Large intestine (tissue), 3 donors: ENCODE measurements at regions not wholly inside any gene's neighbourhood (a gene's known extent, or its start where the extent isn't known, plus 50 kb on each side); places are given as distances from the start of the nearest gene placed in this dataset.

Experiments used
- DNase-seq, 2 donors: peaks; one replicate each; pipeline versions ENCODE4 v3.0.0 to v3.0.0-alpha.2; 2013
- H3K27ac ChIP-seq: one replicate; pipeline ENCODE4 v1.5.1; 2013; ENCODE audit warnings: low read length
- H3K27me3 ChIP-seq: 2 replicates; pipeline ENCODE4 v1.6.1; 2013; ENCODE audit warnings: low read length; ENCODE audit not compliant: control insufficient read depth, insufficient read depth
- H3K36me3 ChIP-seq: 2 replicates; pipeline ENCODE4 v1.6.1; 2013; ENCODE audit warnings: low read length; ENCODE audit not compliant: control insufficient read depth, insufficient read depth
- H3K4me1 ChIP-seq: one replicate; pipeline ENCODE4 v1.6.1; 2013; ENCODE audit warnings: low read length; ENCODE audit not compliant: control insufficient read depth, insufficient read depth
- H3K4me3 ChIP-seq: one replicate; pipeline ENCODE4 v1.5.1; 2013; ENCODE audit warnings: low read length
- H3K9me3 ChIP-seq: one replicate; pipeline ENCODE4 v1.6.1; 2013; ENCODE audit warnings: mild to moderate bottlenecking, low read depth, low read length, moderate library complexity; ENCODE audit not compliant: control insufficient read depth
- WGBS: methylation state at CpG from one replicate; pipeline ENCODE4 v1.1.5; 2013; ENCODE audit warnings: low lambda C conversion rate; ENCODE audit not compliant: insufficient coverage; 5-methylcytosine and 5-hydroxymethylcytosine counted together

DNA sequence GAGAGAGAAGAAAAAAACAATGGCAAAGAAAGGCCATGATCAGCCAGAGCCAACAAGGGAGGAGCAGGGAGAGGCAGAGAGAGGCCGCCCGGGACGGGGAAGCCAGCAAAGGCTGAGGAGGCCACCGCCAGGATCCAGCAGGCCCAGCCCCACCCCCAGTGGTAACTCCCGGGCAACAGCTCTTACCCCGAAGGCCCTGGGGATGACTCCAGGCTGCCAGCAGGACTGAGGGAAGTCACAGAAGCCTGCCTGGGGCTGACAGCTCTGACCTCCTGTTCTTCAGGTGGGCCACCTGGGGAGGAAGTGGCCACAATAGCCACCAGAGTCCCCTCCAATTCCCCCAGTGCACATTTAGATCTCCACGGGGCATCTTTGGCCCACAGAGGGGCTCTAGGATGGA, 184.3 kb upstream of the LINGO1 start:
- no peak overlapping the region for H3K27ac ChIP-seq
- no peaks in the 10 kb centered on the region for H3K9me3 ChIP-seq
- peaks cover 5% of the 10 kb centered on the region for H3K4me1 ChIP-seq
- peaks cover 52% of the 10 kb centered on the region for H3K27me3 ChIP-seq
- WGBS, result no CpG with 5 or more reads among the region's 7 CpGs
- no peak overlapping the region for H3K4me3 ChIP-seq
- H3K36me3 ChIP-seq, result no peaks in the 10 kb centered on the region
- DNase-seq, result no peak

DNA sequence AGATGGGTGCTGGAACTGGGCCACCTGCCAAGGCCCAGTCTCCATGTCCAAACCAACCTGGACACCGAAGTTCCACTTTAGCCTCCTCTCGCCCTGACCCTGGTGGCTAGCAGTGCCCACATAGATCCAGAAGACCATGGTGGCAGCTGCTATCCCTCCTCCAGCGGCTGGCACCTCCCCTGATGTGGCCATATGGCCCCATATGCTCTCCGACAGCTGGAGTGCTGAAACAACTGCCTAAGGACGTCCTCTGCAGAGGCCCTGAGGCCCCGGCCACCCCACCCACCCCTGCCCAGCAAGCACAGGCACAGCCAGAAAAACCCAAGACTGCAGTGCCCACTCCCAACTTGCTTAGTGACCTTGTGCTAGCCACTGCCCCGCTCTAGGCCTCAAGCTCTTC, 182.3 kb upstream of the LINGO1 start:
- H3K4me1 ChIP-seq, result peaks cover 3% of the 10 kb centered on the region
- DNase-seq, result no peak
- peaks cover 33% of the 10 kb centered on the region for H3K27me3 ChIP-seq
- H3K9me3 ChIP-seq, result no peaks in the 10 kb centered on the region
- no CpG with 5 or more reads among the region's 7 CpGs for WGBS
- no peaks in the 10 kb centered on the region for H3K36me3 ChIP-seq
- no peak overlapping the region for H3K4me3 ChIP-seq
- H3K27ac ChIP-seq, result no peak overlapping the region

DNA sequence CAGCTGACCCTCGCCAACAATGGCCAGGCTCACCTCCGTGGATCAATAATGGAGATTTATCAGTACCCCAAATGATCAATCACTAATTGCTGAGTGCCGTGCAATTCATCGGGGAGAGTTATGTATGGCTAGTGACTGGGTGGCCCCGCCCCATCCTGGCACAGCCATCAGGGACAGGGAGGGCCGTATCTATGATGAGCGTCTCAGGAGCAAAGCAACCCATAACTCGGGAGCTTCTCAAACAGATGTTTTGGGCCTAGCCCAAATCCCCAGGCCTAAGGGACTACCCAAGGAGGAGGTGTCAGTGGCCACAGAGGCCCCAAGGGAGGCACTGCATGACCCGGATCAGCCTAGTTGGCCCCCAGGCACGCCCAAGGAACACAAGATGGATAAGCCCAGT, 180.0 kb upstream of the LINGO1 start:
- H3K27ac ChIP-seq, result no peak overlapping the region
- DNase-seq, result no peak
- H3K36me3 ChIP-seq, result no peaks in the 10 kb centered on the region
- no peak overlapping the region for H3K4me3 ChIP-seq
- 60% methylated on average over 1 of the region's 10 CpGs for whole genome bisulfite sequencing
- H3K9me3 ChIP-seq, result no peaks in the 10 kb centered on the region
- H3K27me3 ChIP-seq, result peaks cover 20% of the 10 kb centered on the region
- no peaks in the 10 kb centered on the region for H3K4me1 ChIP-seq

DNA sequence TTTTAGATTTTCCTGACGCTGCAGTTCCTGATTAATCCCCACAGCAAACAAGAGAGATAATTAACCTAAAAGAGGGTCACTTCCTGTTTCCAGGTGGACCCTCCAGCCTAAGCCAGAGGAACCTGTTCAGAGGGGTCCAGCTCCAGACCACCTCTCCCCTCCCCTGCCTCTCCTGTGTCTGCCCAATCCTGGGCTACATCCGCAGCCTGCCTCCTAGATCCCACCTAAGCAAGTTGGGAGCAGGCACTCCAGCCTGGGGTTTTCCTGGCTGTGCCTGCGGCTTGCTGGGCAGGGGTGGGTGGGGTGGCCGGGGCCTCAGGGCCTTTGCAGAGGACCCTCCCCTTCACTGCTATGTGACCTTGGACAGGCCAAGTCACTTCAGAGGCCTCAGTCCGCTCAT, 178.6 kb upstream of the LINGO1 start:
- WGBS, result 67% methylated on average over 1 of the region's 5 CpGs
- no peaks in the 10 kb centered on the region for H3K36me3 ChIP-seq
- no peak for DNase-seq
- no peaks in the 10 kb centered on the region for H3K4me1 ChIP-seq
- H3K27me3 ChIP-seq, result peaks cover 6% of the 10 kb centered on the region
- no peak overlapping the region for H3K27ac ChIP-seq
- no peak overlapping the region for H3K4me3 ChIP-seq
- H3K9me3 ChIP-seq, result no peaks in the 10 kb centered on the region

DNA sequence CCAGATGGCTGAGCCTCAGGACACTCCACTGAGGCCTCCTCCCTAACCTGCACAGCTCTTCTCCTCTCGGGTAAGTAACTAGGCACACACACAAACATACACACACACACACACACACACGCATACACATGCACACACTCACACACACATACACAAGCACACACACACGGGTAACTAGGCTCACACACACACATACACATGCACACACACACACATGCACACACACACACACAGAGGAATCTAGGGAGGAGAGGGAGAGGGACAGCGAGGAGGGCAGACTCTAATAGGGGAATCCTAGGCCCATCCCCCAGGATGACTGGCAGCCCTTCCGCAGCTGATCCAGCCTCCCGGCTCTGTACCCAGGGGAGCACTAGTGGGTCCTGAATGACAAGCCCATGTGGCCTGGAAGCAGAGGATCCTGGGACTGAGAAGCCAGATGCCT, 177.4 kb upstream of the LINGO1 start:
- DNase-seq, result no peak
- no CpG with 5 or more reads among the region's 6 CpGs for WGBS
- H3K4me3 ChIP-seq, result no peak overlapping the region
- H3K9me3 ChIP-seq, result no peaks in the 10 kb centered on the region
- no peaks in the 10 kb centered on the region for H3K27me3 ChIP-seq
- H3K27ac ChIP-seq, result no peak overlapping the region
- no peaks in the 10 kb centered on the region for H3K4me1 ChIP-seq
- no peaks in the 10 kb centered on the region for H3K36me3 ChIP-seq

DNA sequence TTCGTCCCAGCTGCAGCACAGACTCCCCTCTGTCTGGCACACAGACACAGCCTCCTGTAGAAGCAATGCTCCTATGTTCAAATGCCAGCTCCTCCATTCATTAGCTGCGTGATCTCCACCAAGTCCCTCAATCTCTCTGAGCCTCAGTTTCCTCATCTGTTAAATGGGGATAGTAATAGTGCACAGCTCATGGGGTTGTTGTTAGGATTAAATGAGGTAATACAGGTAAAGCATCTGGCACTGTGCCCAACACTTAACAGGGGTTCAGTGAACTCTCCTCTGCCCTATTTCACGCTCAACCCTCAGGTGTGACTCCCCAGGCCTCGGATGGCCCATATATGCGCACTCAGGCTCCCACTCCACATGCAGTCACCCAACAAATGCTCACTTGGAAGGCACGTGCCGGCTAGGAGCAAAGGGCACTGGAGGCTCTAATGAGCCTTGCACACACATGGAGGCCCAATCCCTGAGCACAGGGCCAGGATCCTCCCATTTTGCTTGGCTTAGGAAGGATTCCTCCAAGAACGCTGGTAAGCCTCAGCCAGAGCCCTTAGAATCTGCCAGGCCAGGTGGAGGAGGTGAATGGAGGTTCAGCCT, 176.0 kb upstream of the LINGO1 start:
- no CpG with 5 or more reads among the region's 8 CpGs for WGBS
- Histone ChIP-seq H3K4me1 (no peaks in the 10 kb centered on the region), H3K36me3 (no peaks in the 10 kb centered on the region), H3K27me3 (no peaks in the 10 kb centered on the region), H3K27ac (no peak overlapping the region), H3K9me3 (no peaks in the 10 kb centered on the region), H3K4me3 (no peak overlapping the region)
- peak; percentile 56 to 76 for DNase-seq

DNA sequence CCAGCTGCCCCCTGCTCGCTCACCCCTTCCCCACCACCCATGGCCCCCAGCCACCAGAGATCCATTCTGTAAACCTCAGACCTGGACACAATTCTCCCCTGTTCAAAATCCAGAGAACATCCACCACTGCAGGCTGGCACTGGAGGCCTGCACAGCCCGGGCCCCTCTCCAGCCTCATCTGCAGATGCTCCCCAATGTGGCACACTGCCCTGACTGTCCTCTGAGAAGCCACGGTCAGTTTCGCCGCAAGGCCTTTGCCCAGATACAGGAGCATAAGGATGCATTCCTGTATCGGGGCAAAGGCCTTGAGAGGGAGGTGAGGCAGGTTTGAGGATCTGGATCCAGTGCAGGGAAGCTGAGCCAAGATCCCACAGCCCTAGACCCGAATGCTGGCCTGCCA, 175.4 kb upstream of the LINGO1 start:
- DNase-seq, result no peak
- WGBS, result no CpG with 5 or more reads among the region's 7 CpGs
- Histone ChIP-seq H3K36me3 (no peaks in the 10 kb centered on the region), H3K4me1 (no peaks in the 10 kb centered on the region), H3K27me3 (no peaks in the 10 kb centered on the region), H3K9me3 (no peaks in the 10 kb centered on the region), H3K27ac (no peak overlapping the region), H3K4me3 (no peak overlapping the region)

DNA sequence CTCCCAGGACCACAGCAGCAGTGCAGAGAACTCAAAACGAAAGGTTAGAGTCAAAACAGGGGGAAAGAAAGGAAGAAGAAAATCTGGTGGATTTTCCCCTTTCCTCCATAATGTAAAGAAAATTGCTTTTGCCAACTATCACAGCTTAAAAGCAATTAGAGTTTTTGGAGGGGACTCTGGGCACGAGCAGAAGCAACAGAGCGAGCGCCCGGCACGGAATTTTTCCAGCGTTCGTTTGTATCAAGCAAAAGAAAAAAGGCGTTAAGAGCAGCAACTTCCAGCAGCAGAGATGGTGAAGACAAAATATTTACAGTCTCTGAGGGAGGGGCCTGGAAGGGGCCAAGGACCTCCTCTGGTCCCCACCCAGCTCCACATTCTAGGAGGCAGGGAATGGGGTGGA, 174.9 kb upstream of the LINGO1 start:
- H3K27me3 ChIP-seq, result no peaks in the 10 kb centered on the region
- H3K27ac ChIP-seq, result no peak overlapping the region
- DNase-seq, result no peak
- WGBS, result 100% methylated on average over 3 of the region's 9 CpGs
- no peaks in the 10 kb centered on the region for H3K9me3 ChIP-seq
- no peaks in the 10 kb centered on the region for H3K36me3 ChIP-seq
- H3K4me1 ChIP-seq, result no peaks in the 10 kb centered on the region
- H3K4me3 ChIP-seq, result no peak overlapping the region

DNA sequence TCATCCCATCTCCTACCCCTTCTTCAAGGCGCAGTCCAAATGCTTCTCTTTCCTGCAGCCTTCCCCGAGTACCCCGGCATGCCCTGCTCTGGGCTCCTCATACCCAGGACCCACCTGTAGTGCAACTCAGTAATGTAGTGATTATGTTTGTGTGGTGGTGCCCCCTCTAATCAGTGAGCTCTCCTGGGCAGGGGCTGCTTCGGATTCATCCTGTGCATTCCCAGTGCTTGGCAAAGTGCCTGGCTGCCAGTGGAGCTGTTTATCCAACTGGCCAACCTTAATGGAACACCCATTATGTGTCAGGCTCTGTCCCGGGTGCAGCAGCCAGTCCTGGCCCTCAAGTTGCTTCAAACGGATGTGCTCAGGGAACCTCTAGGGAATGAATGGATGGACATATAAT, 174.4 kb upstream of the LINGO1 start:
- Histone ChIP-seq H3K27ac (no peak overlapping the region), H3K27me3 (no peaks in the 10 kb centered on the region), H3K4me3 (no peak overlapping the region), H3K4me1 (no peaks in the 10 kb centered on the region), H3K36me3 (no peaks in the 10 kb centered on the region), H3K9me3 (no peaks in the 10 kb centered on the region)
- DNase-seq, result no peak
- WGBS, result no CpG with 5 or more reads among the region's 6 CpGs

DNA sequence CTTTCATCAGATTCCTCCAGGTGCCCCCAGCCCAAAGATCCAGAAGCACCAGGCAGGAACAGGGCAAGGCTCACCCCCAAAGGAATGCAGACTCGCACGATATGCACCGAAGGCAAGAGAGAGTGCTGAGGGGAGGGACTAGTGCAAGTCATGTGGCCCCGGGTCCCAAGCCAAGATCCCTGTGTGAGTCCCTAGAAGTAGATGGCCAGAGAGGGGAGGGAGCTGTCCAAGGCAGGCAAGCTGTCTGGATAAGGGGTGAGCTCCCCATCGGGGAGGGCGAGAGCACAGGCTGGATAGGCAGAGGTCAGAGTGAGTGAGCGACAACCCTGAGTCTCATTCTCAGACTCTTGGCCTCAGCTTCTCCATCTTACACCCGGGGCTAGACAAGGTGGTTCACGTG, 171.5 kb upstream of the LINGO1 start:
- no peaks in the 10 kb centered on the region for H3K27me3 ChIP-seq
- no peak overlapping the region for H3K27ac ChIP-seq
- no peaks in the 10 kb centered on the region for H3K4me1 ChIP-seq
- H3K9me3 ChIP-seq, result no peaks in the 10 kb centered on the region
- no peaks in the 10 kb centered on the region for H3K36me3 ChIP-seq
- no peak overlapping the region for H3K4me3 ChIP-seq
- WGBS, result no CpG with 5 or more reads among the region's 9 CpGs
- DNase-seq, result no peak

DNA sequence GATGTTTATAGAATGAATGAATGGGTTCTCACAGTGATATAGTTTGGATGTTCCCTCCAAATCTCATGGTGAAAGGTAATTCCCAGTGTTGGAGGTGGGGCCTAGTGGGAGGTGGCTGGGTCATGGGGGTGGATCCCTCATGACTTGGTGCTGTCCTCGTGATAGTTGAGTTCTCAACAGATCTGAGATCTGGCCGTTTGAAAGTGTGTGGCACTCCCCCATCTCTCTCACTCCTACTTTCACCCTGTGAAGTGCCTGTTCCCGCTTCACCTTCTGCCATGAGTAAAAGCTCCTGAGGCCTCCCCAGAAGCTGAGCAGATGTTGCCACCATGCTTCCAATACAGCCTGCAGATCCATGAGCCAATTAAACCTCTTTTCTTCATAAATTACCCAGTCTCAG, 170.8 kb upstream of the LINGO1 start:
- 100% methylated on average over 1 of the region's 3 CpGs for WGBS

More for the DNA sequence above, 170.8 kb upstream of the LINGO1 start:
- Histone ChIP-seq H3K27me3 (no peaks in the 10 kb centered on the region), H3K9me3 (no peaks in the 10 kb centered on the region), H3K4me3 (no peak overlapping the region), H3K27ac (no peak overlapping the region), H3K36me3 (no peaks in the 10 kb centered on the region), H3K4me1 (no peaks in the 10 kb centered on the region)
- DNase-seq, result no peak
